IMR-90 (cell line): ENCODE measurements at regions not wholly inside any gene's neighbourhood (a gene's known extent, or its start where the extent isn't known, plus 50 kb on each side); places are given as distances from the start of the nearest gene placed in this dataset.
A peak's percentile ranks its signal among the peaks of the same experiment; 100 is the strongest.

ENCODE experiments used
- ATAC-seq: fragments of 200-7000 bp; cut with Tn5 transposase; 2 replicates; pipeline ENCODE4 v1.9.1; 2020; ENCODE audit warnings: low read depth, mild to moderate bottlenecking, moderate library complexity
- BruUV-seq: library from RNA; stranded (reverse); fragments of 400-500 nt; replicated peaks from 2 replicates; lab custom pipeline; 2021; lab: Mats Ljungman, UMichigan
- CTCF ChIA-PET: fragments of 300-600 bp; formaldehyde crosslinking; extraction: SDS; loops from one replicate; lab custom pipeline; 2021; ENCODE audit warnings: antibody characterized with exemption; lab: Yijun Ruan, JAX
- POLR2A ChIA-PET: fragments of 300-600 bp; sonication (Branson Sonifier 250); formaldehyde crosslinking; loops from one replicate; lab custom pipeline; 2022; ENCODE audit warnings: antibody characterized with exemption; ENCODE audit not compliant: unreplicated experiment; lab: Charles Lee
- DNase-seq: peaks from one replicate; pipeline ENCODE4 v3.0.0; 2013
- H2AFZ ChIP-seq: replicated peaks from 2 replicates; pipeline ENCODE3; 2013; ENCODE audit warnings: low read length, mild to moderate bottlenecking; ENCODE audit not compliant: poor library complexity
- H2AK5ac ChIP-seq: 2 replicates; pipeline ENCODE4 v1.6.1; 2013; ENCODE audit warnings: low read depth, low read length, inconsistent platforms
- H2AK9ac ChIP-seq: replicated peaks from 2 replicates; pipeline ENCODE3; 2013; ENCODE audit warnings: mild to moderate bottlenecking, low read depth, low read length, moderate library complexity; ENCODE audit not compliant: poor library complexity
- H2BK120ac ChIP-seq: 2 replicates; pipeline ENCODE4 v1.6.1; 2013; ENCODE audit warnings: low read depth, low read length, inconsistent platforms
- H2BK15ac ChIP-seq: 3 replicates; pipeline ENCODE4 v1.6.1; 2013; ENCODE audit warnings: low read depth, low read length, inconsistent platforms
- H2BK20ac ChIP-seq: 2 replicates; pipeline ENCODE4 v1.6.1; 2013; ENCODE audit warnings: low read depth, mild to moderate bottlenecking, inconsistent platforms, low read length, moderate library complexity
- H2BK5ac ChIP-seq: 2 replicates; pipeline ENCODE4 v1.6.1; 2013; ENCODE audit warnings: mild to moderate bottlenecking, low read depth, low read length, inconsistent platforms; ENCODE audit not compliant: poor library complexity, severe bottlenecking
- H3K14ac ChIP-seq: replicated peaks from 2 replicates; pipeline ENCODE4 v1.6.1; 2013; ENCODE audit warnings: low read depth, low read length, inconsistent platforms
- H3K18ac ChIP-seq: 2 replicates; pipeline ENCODE4 v1.6.1; 2013; ENCODE audit warnings: low read depth, low read length, control low read depth
- H3K23ac ChIP-seq: 2 replicates; pipeline ENCODE4 v1.6.1; 2013; ENCODE audit warnings: low read depth, low read length, inconsistent platforms
- H3K27ac ChIP-seq: 2 replicates; pipeline ENCODE4 v1.5.1; 2013; ENCODE audit warnings: mild to moderate bottlenecking, control low read depth, low read length; ENCODE audit not compliant: insufficient read depth
- H3K27me3 ChIP-seq: 2 replicates; pipeline ENCODE4 v1.6.1; 2013; ENCODE audit warnings: low read length; ENCODE audit not compliant: control insufficient read depth, insufficient read depth
- H3K36me3 ChIP-seq: 2 replicates; pipeline ENCODE4 v1.6.1; 2013; ENCODE audit warnings: low read length, mixed read lengths; ENCODE audit not compliant: control insufficient read depth, insufficient read depth
- H3K4ac ChIP-seq: 2 replicates; pipeline ENCODE4 v1.6.1; 2013; ENCODE audit warnings: low read depth, low read length, inconsistent platforms
- H3K4me1 ChIP-seq: 2 replicates; pipeline ENCODE4 v1.6.1; 2013; ENCODE audit warnings: low read length, mixed read lengths; ENCODE audit not compliant: control insufficient read depth, insufficient read depth
- H3K4me2 ChIP-seq: 2 replicates; pipeline ENCODE4 v1.6.1; 2013; ENCODE audit warnings: low read depth, mild to moderate bottlenecking, control low read depth, low read length, moderate library complexity
- H3K4me3 ChIP-seq: 2 replicates; pipeline ENCODE4 v1.5.1; 2013; ENCODE audit warnings: low read depth, mild to moderate bottlenecking, control low read depth, low read length, moderate library complexity; ENCODE audit not compliant: insufficient read depth
- H3K56ac ChIP-seq: 2 replicates; pipeline ENCODE4 v1.6.1; 2013; ENCODE audit warnings: low read length, inconsistent platforms; ENCODE audit not compliant: insufficient read depth; ENCODE audit errors: extremely low read depth
- H3K79me1 ChIP-seq, 2 experiments: 2 replicates each; pipeline ENCODE4 v1.6.1; 2013; ENCODE audit warnings: low read length in 2 of 2, inconsistent platforms in 1 of 2, low read depth in 1 of 2
- H3K9ac ChIP-seq: 2 replicates; pipeline ENCODE4 v1.6.1; 2013; ENCODE audit warnings: low read depth, low read length, control low read depth
- H3K9me1 ChIP-seq: 2 replicates; pipeline ENCODE4 v1.6.1; 2013; ENCODE audit warnings: low read length, inconsistent platforms; ENCODE audit not compliant: insufficient read depth
- H3K9me3 ChIP-seq: 2 replicates; pipeline ENCODE4 v1.6.1; 2013; ENCODE audit warnings: low read length; ENCODE audit not compliant: control insufficient read depth, insufficient read depth
- H4K20me1 ChIP-seq: 2 replicates; pipeline ENCODE4 v1.6.1; 2013; ENCODE audit warnings: low read length, inconsistent platforms; ENCODE audit not compliant: insufficient read depth
- H4K5ac ChIP-seq: 2 replicates; pipeline ENCODE4 v1.6.1; 2013; ENCODE audit warnings: mild to moderate bottlenecking, low read depth, low read length, control low read depth
- H4K8ac ChIP-seq, 2 experiments: 2 replicates each; pipeline ENCODE4 v1.6.1; 2013; ENCODE audit warnings: low read depth in 2 of 2, low read length in 2 of 2, control low read depth in 1 of 2, inconsistent platforms in 1 of 2
- H4K91ac ChIP-seq: 2 replicates; pipeline ENCODE4 v1.6.1; 2013; ENCODE audit warnings: low read depth, low read length, inconsistent platforms; ENCODE audit not compliant: insufficient read depth
- BHLHE40 ChIP-seq: fragments of 150-350 bp; IDR thresholded peaks from 2 replicates; pipeline ENCODE4 v1.6.1; 2016; ENCODE audit warnings: mild to moderate bottlenecking, low read depth, low read length
- CEBPB ChIP-seq: IDR thresholded peaks from 2 replicates; pipeline ENCODE4 v1.6.1; 2012; ENCODE audit warnings: low read depth, low read length, improper control_type of control experiment
- CHD1 ChIP-seq: IDR thresholded peaks from 2 replicates; pipeline ENCODE4 v1.6.1; 2012; ENCODE audit warnings: low read depth, low read length, improper control_type of control experiment
- FOS ChIP-seq: fragments of 150-350 bp; IDR thresholded peaks from 2 replicates; pipeline ENCODE4 v1.6.1; 2016; ENCODE audit warnings: low read depth, low read length
- MAFK ChIP-seq: IDR thresholded peaks from 2 replicates; pipeline ENCODE4 v1.6.1; 2012; ENCODE audit warnings: low read depth, low read length, improper control_type of control experiment
- MAZ ChIP-seq: IDR thresholded peaks from 2 replicates; pipeline ENCODE4 v1.6.1; 2012; ENCODE audit warnings: low read depth, mild to moderate bottlenecking, low read length, improper control_type of control experiment, moderate library complexity, borderline replicate concordance
- MXI1 ChIP-seq: IDR thresholded peaks from 2 replicates; pipeline ENCODE4 v1.6.1; 2012; ENCODE audit warnings: low read depth, mild to moderate bottlenecking, low read length, moderate library complexity, borderline replicate concordance
- NFE2L2 ChIP-seq: fragments of 150-350 bp; IDR thresholded peaks from 2 replicates; pipeline ENCODE4 v1.6.1; 2016; ENCODE audit warnings: low read depth, mild to moderate bottlenecking, low read length
- POLR2A ChIP-seq: IDR thresholded peaks from 2 replicates; pipeline ENCODE4 v1.6.1; 2012; ENCODE audit warnings: mild to moderate bottlenecking, low read depth, low read length
- RAD21 ChIP-seq: IDR thresholded peaks from 2 replicates; pipeline ENCODE4 v1.6.1; 2012; ENCODE audit warnings: low read length, improper control_type of control experiment
- RCOR1 ChIP-seq: IDR thresholded peaks from 2 replicates; pipeline ENCODE4 v1.6.1; 2012; ENCODE audit warnings: mild to moderate bottlenecking, low read length, improper control_type of control experiment; ENCODE audit not compliant: insufficient replicate concordance
- RFX5 ChIP-seq: IDR thresholded peaks from 2 replicates; pipeline ENCODE4 v1.8.0; 2012; ENCODE audit warnings: low read depth, mild to moderate bottlenecking, low read length, moderate library complexity
- SMC3 ChIP-seq: fragments of 150-350 bp; IDR thresholded peaks from 2 replicates; pipeline ENCODE4 v1.6.1; 2016; ENCODE audit warnings: low read depth, mild to moderate bottlenecking, antibody characterized with exemption, low read length, moderate library complexity
- WGBS, 2 experiments: methylation state at CpG; one replicate each; pipeline versions ENCODE4 v1.1.5 to v1.1.7; 2013; ENCODE audit warnings: missing lambda C conversion rate in 2 of 2; ENCODE audit not compliant: insufficient read length in 1 of 2; ENCODE audit errors: extremely low coverage in 2 of 2; 5-methylcytosine and 5-hydroxymethylcytosine counted together
- dilution Hi-C: fragments of 300-500 bp; cut with HindIII; formaldehyde crosslinking; loops from one replicate; pipeline ENCODE4 v1.14.3; 2018; ENCODE audit warnings: low sequenced_read_pairs; ENCODE audit not compliant: unreplicated experiment
- in situ Hi-C: fragments of 300-500 bp; cut with MboI; formaldehyde crosslinking; loops from 3 replicates; pipeline ENCODE4 v1.14.3; 2019; ENCODE audit warnings: low sequenced_read_pairs, inconsistent platforms, mixed read lengths
- intact Hi-C: fragments of 100-400 bp; cut with micrococcal nuclease; formaldehyde crosslinking; loops from 2 replicates; pipeline ENCODE4 v1.10.0; 2022
- TF ChIP-seq, protein P1 (sequence below): conservative IDR thresholded peaks from 2 replicates; pipeline ENCODE4 v1.5.1; 2012; ENCODE audit warnings: mild to moderate bottlenecking, low read depth, low read length, improper control_type of control experiment
- TF ChIP-seq, protein P2 (sequence below): fragments of 150-350 bp; IDR thresholded peaks from 2 replicates; pipeline ENCODE4 v1.6.1; 2017; ENCODE audit warnings: mild to moderate bottlenecking, antibody characterized with exemption, low read length, low read depth
- TF ChIP-seq, protein P3 (sequence below): fragments of 150-350 bp; IDR thresholded peaks from 2 replicates; pipeline ENCODE4 v1.6.1; 2016; ENCODE audit warnings: low read depth, mild to moderate bottlenecking, low read length, moderate library complexity, borderline replicate concordance

DNA sequence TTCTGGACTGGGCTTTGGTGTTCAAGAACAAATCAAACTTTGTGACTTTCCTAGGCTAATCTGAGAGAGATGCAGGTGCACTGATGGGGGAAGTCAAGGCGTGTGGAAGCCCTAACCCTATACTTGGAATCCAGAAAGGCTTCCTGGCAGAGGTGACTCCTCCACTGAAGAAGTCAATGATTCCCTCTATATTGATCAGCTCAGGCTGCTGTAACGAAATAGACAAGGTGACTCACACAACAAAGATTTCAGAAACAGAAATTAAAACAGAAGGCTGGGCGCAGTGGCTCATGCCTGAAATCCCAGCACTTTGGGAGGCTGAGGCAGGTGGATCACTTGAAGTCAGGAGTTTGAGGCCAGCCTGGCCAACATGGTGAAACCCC is 69.6 kb upstream of the GGTA1 start:
- no peaks in the 10 kb centered on the region for H3K27me3 ChIP-seq
- H3K79me1 ChIP-seq = peaks cover 0 to 19% of the 10 kb centered on the region in 2 experiments; a peak in 2 of 4 replicates
- H2BK20ac ChIP-seq = no peak overlapping the region
- 0 out of 2 replicates have a peak overlapping the region, but pooled peaks have one; percentile 13 for H2BK120ac ChIP-seq
- dilution Hi-C loops (no loop called here), in situ Hi-C loops (no loop called here), intact Hi-C loops (no loop called here)
- H4K20me1 ChIP-seq = no peaks in the 10 kb centered on the region; the same call in 1 of the 2 replicates
- peaks cover 30% of the 10 kb centered on the region for H3K4me1 ChIP-seq
- H4K5ac ChIP-seq = no peak overlapping the region
- no peak overlapping the region for H4K91ac ChIP-seq
- H3K4me3 ChIP-seq = no peak overlapping the region
- no peak overlapping the region for H3K56ac ChIP-seq
- no peak overlapping the region for H2BK5ac ChIP-seq
- no peak overlapping the region for H3K14ac ChIP-seq
- no peak for ATAC-seq
- H3K27ac ChIP-seq = no peak overlapping the region
- H2AFZ ChIP-seq = no peak overlapping the region
- no peak overlapping the region for H2AK5ac ChIP-seq
- no peak overlapping the region for H3K18ac ChIP-seq
- peaks cover 9% of the 10 kb centered on the region for H3K9me1 ChIP-seq
- H3K9me3 ChIP-seq = no peaks in the 10 kb centered on the region
- DNase-seq = no peak
- no peak overlapping the region for H2AK9ac ChIP-seq
- BruUV-seq = no TSS peak
- POLR2A ChIA-PET = no interaction called here
- H3K9ac ChIP-seq = no peak overlapping the region
- TF ChIP-seq MAFK = no peak
- TF ChIP-seq, protein P1, sequence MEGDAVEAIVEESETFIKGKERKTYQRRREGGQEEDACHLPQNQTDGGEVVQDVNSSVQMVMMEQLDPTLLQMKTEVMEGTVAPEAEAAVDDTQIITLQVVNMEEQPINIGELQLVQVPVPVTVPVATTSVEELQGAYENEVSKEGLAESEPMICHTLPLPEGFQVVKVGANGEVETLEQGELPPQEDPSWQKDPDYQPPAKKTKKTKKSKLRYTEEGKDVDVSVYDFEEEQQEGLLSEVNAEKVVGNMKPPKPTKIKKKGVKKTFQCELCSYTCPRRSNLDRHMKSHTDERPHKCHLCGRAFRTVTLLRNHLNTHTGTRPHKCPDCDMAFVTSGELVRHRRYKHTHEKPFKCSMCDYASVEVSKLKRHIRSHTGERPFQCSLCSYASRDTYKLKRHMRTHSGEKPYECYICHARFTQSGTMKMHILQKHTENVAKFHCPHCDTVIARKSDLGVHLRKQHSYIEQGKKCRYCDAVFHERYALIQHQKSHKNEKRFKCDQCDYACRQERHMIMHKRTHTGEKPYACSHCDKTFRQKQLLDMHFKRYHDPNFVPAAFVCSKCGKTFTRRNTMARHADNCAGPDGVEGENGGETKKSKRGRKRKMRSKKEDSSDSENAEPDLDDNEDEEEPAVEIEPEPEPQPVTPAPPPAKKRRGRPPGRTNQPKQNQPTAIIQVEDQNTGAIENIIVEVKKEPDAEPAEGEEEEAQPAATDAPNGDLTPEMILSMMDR = no peak
- no peak for TF ChIP-seq RCOR1
- TF ChIP-seq SMC3 = no peak
- TF ChIP-seq MAZ = no peak
- TF ChIP-seq, protein P2, sequence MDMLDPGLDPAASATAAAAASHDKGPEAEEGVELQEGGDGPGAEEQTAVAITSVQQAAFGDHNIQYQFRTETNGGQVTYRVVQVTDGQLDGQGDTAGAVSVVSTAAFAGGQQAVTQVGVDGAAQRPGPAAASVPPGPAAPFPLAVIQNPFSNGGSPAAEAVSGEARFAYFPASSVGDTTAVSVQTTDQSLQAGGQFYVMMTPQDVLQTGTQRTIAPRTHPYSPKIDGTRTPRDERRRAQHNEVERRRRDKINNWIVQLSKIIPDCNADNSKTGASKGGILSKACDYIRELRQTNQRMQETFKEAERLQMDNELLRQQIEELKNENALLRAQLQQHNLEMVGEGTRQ = no peak
- TF ChIP-seq NFE2L2 = no peak
- TF ChIP-seq POLR2A = no peak
- TF ChIP-seq, protein P3, sequence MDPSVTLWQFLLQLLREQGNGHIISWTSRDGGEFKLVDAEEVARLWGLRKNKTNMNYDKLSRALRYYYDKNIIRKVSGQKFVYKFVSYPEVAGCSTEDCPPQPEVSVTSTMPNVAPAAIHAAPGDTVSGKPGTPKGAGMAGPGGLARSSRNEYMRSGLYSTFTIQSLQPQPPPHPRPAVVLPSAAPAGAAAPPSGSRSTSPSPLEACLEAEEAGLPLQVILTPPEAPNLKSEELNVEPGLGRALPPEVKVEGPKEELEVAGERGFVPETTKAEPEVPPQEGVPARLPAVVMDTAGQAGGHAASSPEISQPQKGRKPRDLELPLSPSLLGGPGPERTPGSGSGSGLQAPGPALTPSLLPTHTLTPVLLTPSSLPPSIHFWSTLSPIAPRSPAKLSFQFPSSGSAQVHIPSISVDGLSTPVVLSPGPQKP = no peak
- no peak for TF ChIP-seq MXI1
- no peak for TF ChIP-seq RAD21
- TF ChIP-seq FOS = no peak
- TF ChIP-seq CHD1 = no peak
- TF ChIP-seq RFX5 = no peak
- TF ChIP-seq CEBPB = no peak
- TF ChIP-seq BHLHE40 = no peak
- H2BK15ac ChIP-seq = no peak overlapping the region
- H3K4me2 ChIP-seq = no peak overlapping the region; the same call in 1 of the 2 replicates
- CTCF ChIA-PET = no interaction called here
- no peak overlapping the region for H3K4ac ChIP-seq
- no peak overlapping the region for H3K23ac ChIP-seq
- no CpG with 5 or more reads among the region's 3 CpGs for WGBS, 2 experiments
- no peaks in the 10 kb centered on the region for H3K36me3 ChIP-seq
- no peak overlapping the region for H4K8ac ChIP-seq
